ENCODE measurements at regions not wholly inside any gene's neighbourhood (a gene's known extent, or its start where the extent isn't known, plus 50 kb on each side); places are given as distances from the start of the nearest gene placed in this dataset.

GRCh38 chr1:67599085-67599484, 85.9 kb upstream of the GADD45A start:
- TF ChIP-seq POLR2AphosphoS5 (IDR thresholded peaks at IDR 0.05; ENCODE audit: low read depth, low read length) (no peak), POLR2A (IDR thresholded peaks at IDR 0.05; ENCODE audit: low read depth, low read length) (no peak), TAF1 (IDR thresholded peaks at IDR 0.05; ENCODE audit: borderline replicate concordance, low read depth, low read length) (no peak)

Data from GM12892 (cell line).